MM.1S (cell line): ENCODE measurements at regions not wholly inside any gene's neighbourhood (a gene's known extent, or its start where the extent isn't known, plus 50 kb on each side); places are given as distances from the start of the nearest gene placed in this dataset.

Experiments
- EZH2 ChIP-seq: fragments of 300-600 bp; sonication (generic); optimal IDR thresholded peaks from 2 replicates; pipeline ENCODE3; 2017; ENCODE audit warnings: low read depth, mild to moderate bottlenecking, antibody characterized with exemption, low read length, mixed read lengths
- EZH2phosphoT487 ChIP-seq: fragments of 300-600 bp; sonication (generic); IDR thresholded peaks from 2 replicates; pipeline ENCODE4 v1.6.1; 2018; ENCODE audit warnings: antibody characterized with exemption, low read length

GRCh38 chrX:45709381-45709780 is 508.7 kb upstream of the DIPK2B start:
- TF ChIP-seq EZH2phosphoT487 (no peak), EZH2 (no peak)
